Progenitor cell of endocrine pancreas (in vitro differentiated cells): ENCODE measurements at regions not wholly inside any gene's neighbourhood (a gene's known extent, or its start where the extent isn't known, plus 50 kb on each side); places are given as distances from the start of the nearest gene placed in this dataset.

Experiments used
- DNase-seq: peaks from one replicate; pipeline ENCODE4 v3.0.0; 2021; ENCODE audit warnings: low spot score; ENCODE audit not compliant: unreplicated experiment
- H3K27ac Mint-ChIP-seq: 2 replicates; pipeline ENCODE4 v1.8.0; 2021; ENCODE audit warnings: mild to moderate bottlenecking, moderate library complexity, mixed read lengths
- H3K27me3 Mint-ChIP-seq: 2 replicates; pipeline ENCODE4 v1.8.0; 2021; ENCODE audit warnings: mixed read lengths
- H3K36me3 Mint-ChIP-seq: 2 replicates; pipeline ENCODE4 v1.8.0; 2022; ENCODE audit warnings: mixed read lengths; ENCODE audit not compliant: insufficient read depth
- H3K4me1 Mint-ChIP-seq: 2 replicates; pipeline ENCODE4 v1.8.0; 2021; ENCODE audit warnings: low read depth, mixed read lengths
- H3K4me3 Mint-ChIP-seq: 2 replicates; pipeline ENCODE4 v1.8.0; 2021; ENCODE audit warnings: low read depth, mild to moderate bottlenecking, moderate library complexity, mixed read lengths
- H3K9me3 Mint-ChIP-seq: 2 replicates; pipeline ENCODE4 v1.8.0; 2021; ENCODE audit warnings: low read depth, mixed read lengths
- CTCF ChIP-seq: fragments of 200-600 bp; sonication (generic); IDR thresholded peaks from one replicate; pipeline ENCODE4 v1.5.0; 2021; ENCODE audit warnings: antibody characterized with exemption, mild to moderate bottlenecking; ENCODE audit not compliant: unreplicated experiment

GRCh38 chrX:27404366-27404765, 58.8 kb downstream of the PPP4R3C start:
- H3K27ac Mint-ChIP-seq: no peak overlapping the region
- DNase-seq: no peak
- no peak for TF ChIP-seq CTCF
- H3K9me3 Mint-ChIP-seq: peaks cover 21% of the 10 kb centered on the region
- no peaks in the 10 kb centered on the region for H3K4me1 Mint-ChIP-seq
- no peaks in the 10 kb centered on the region for H3K27me3 Mint-ChIP-seq
- no peak overlapping the region for H3K4me3 Mint-ChIP-seq
- H3K36me3 Mint-ChIP-seq: no peaks in the 10 kb centered on the region

GRCh38 chrX:27399146-27399456, 64.0 kb downstream of the PPP4R3C start:
- no peak overlapping the region for H3K27ac Mint-ChIP-seq
- H3K4me1 Mint-ChIP-seq: no peaks in the 10 kb centered on the region
- no peak overlapping the region for H3K4me3 Mint-ChIP-seq
- no peak for TF ChIP-seq CTCF
- H3K36me3 Mint-ChIP-seq: no peaks in the 10 kb centered on the region
- peaks cover 13% of the 10 kb centered on the region for H3K9me3 Mint-ChIP-seq
- no peak for DNase-seq
- no peaks in the 10 kb centered on the region for H3K27me3 Mint-ChIP-seq

- Mint-ChIP-seq H3K27ac (no peak overlapping the region), H3K9me3 (peaks cover 7% of the 10 kb centered on the region), H3K4me3 (no peak overlapping the region), H3K36me3 (no peaks in the 10 kb centered on the region), H3K27me3 (no peaks in the 10 kb centered on the region), H3K4me1 (peaks cover 2% of the 10 kb centered on the region)
- DNase-seq: no peak
- no peak for TF ChIP-seq CTCF
Observed at GRCh38 chrX:27391623-27392022, 71.5 kb downstream of the PPP4R3C start.

GRCh38 chrX:27381419-27381818, 81.7 kb downstream of the PPP4R3C start:
- Mint-ChIP-seq H3K36me3 (no peaks in the 10 kb centered on the region), H3K27ac (no peak overlapping the region), H3K4me3 (no peak overlapping the region), H3K4me1 (no peaks in the 10 kb centered on the region), H3K27me3 (no peaks in the 10 kb centered on the region), H3K9me3 (peaks cover 9% of the 10 kb centered on the region)
- DNase-seq: no peak
- TF ChIP-seq CTCF: no peak

- TF ChIP-seq CTCF: no peak
- Mint-ChIP-seq H3K4me1 (no peaks in the 10 kb centered on the region), H3K27me3 (no peaks in the 10 kb centered on the region), H3K9me3 (peaks cover 9% of the 10 kb centered on the region), H3K36me3 (no peaks in the 10 kb centered on the region), H3K27ac (no peak overlapping the region), H3K4me3 (no peak overlapping the region)
- DNase-seq: no peak
Observed at GRCh38 chrX:27380163-27380845, 82.8 kb downstream of the PPP4R3C start.
